HFFc6 (cell line): ENCODE measurements at regions not wholly inside any gene's neighbourhood (a gene's known extent, or its start where the extent isn't known, plus 50 kb on each side); places are given as distances from the start of the nearest gene placed in this dataset.

Experiments
- DNase-seq: peaks from one replicate; pipeline ENCODE4 v3.0.0-alpha.2; 2018
- H3K27ac Mint-ChIP-seq: 2 replicates; pipeline ENCODE4 v1.8.0; 2020; ENCODE audit warnings: mild to moderate bottlenecking, mixed read lengths
- H3K27me3 Mint-ChIP-seq: 2 replicates; pipeline ENCODE4 v1.8.0; 2021; ENCODE audit warnings: mild to moderate bottlenecking, moderate library complexity, mixed read lengths; ENCODE audit not compliant: insufficient read depth
- H3K36me3 Mint-ChIP-seq: 2 replicates; pipeline ENCODE4 v1.8.0; 2021; ENCODE audit warnings: low read depth, mixed read lengths
- H3K4me1 Mint-ChIP-seq: 2 replicates; pipeline ENCODE4 v1.8.0; 2020; ENCODE audit warnings: low read depth, mixed read lengths
- H3K4me3 Mint-ChIP-seq: 2 replicates; pipeline ENCODE4 v1.8.0; 2020; ENCODE audit warnings: mild to moderate bottlenecking, moderate library complexity, mixed read lengths
- H3K9me3 Mint-ChIP-seq: 2 replicates; pipeline ENCODE4 v1.8.0; 2020; ENCODE audit warnings: mild to moderate bottlenecking, mixed read lengths
- TF ChIP-seq, protein P1 (sequence below): fragments of 200-600 bp; sonication (generic); IDR thresholded peaks from 2 replicates; pipeline ENCODE4 v1.5.0; 2021; ENCODE audit warnings: antibody characterized with exemption, mild to moderate bottlenecking

DNA sequence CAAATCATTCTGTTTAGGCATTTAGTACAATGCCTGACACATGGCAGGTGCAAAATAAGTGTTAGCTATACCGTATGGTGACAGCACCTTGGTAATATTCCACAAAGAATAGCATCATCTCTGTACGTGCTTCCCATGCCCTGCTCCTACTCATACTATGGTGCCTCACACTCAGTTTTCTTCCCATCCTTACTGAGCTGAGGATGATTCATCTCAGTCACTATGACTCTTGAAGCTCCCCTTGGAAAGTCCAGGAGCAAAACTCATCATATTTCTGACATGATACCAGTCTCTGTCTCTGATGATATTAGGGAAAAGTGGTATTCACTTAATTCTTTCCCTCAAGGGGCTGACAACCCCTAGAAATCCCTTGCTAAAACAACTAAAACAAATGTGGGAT, 423.3 kb downstream of the EFNA5 start:
- peaks cover 41% of the 10 kb centered on the region for H3K9me3 Mint-ChIP-seq
- no peak for DNase-seq
- H3K27me3 Mint-ChIP-seq: no peaks in the 10 kb centered on the region
- H3K4me3 Mint-ChIP-seq: no peak overlapping the region
- no peak overlapping the region for H3K27ac Mint-ChIP-seq
- H3K36me3 Mint-ChIP-seq: no peaks in the 10 kb centered on the region; the same call in 1 of the 2 replicates
- no peaks in the 10 kb centered on the region for H3K4me1 Mint-ChIP-seq
- TF ChIP-seq, protein P1, sequence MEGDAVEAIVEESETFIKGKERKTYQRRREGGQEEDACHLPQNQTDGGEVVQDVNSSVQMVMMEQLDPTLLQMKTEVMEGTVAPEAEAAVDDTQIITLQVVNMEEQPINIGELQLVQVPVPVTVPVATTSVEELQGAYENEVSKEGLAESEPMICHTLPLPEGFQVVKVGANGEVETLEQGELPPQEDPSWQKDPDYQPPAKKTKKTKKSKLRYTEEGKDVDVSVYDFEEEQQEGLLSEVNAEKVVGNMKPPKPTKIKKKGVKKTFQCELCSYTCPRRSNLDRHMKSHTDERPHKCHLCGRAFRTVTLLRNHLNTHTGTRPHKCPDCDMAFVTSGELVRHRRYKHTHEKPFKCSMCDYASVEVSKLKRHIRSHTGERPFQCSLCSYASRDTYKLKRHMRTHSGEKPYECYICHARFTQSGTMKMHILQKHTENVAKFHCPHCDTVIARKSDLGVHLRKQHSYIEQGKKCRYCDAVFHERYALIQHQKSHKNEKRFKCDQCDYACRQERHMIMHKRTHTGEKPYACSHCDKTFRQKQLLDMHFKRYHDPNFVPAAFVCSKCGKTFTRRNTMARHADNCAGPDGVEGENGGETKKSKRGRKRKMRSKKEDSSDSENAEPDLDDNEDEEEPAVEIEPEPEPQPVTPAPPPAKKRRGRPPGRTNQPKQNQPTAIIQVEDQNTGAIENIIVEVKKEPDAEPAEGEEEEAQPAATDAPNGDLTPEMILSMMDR: no peak

DNA sequence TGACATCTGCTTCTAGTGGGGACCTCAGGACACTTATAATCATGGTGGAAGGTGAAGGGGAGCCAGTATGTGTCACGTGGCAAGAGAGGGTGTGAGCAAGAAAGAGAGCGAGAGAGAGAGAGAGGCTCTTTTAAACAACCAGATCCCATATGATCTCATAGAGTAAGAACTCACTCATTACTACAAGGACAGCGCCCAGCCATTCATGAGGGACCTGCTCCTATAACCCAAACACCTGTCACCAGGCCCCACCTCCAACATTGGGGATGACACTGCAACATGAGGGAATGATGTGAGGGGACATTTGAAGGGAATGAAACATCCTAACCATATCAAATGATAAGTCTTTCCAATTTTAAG, 427.5 kb downstream of the EFNA5 start:
- Mint-ChIP-seq H3K27ac (no peak overlapping the region), H3K4me1 (no peaks in the 10 kb centered on the region), H3K27me3 (peaks cover 2% of the 10 kb centered on the region; the same call in 1 of the 2 replicates), H3K36me3 (no peaks in the 10 kb centered on the region; the same call in 1 of the 2 replicates), H3K4me3 (no peak overlapping the region), H3K9me3 (peaks cover 33% of the 10 kb centered on the region)
- TF ChIP-seq, protein P1: no peak
- no peak for DNase-seq

- Mint-ChIP-seq H3K4me3 (no peak overlapping the region), H3K27me3 (peaks cover 4% of the 10 kb centered on the region), H3K27ac (no peak overlapping the region), H3K36me3 (no peaks in the 10 kb centered on the region; the same call in 1 of the 2 replicates), H3K4me1 (no peaks in the 10 kb centered on the region), H3K9me3 (peaks cover 35% of the 10 kb centered on the region)
- no peak for DNase-seq
- TF ChIP-seq, protein P1: no peak
Observed at GRCh38 chr5:107242411-107243219, 428.1 kb downstream of the EFNA5 start.

GRCh38 chr5:107241841-107242240, 428.9 kb downstream of the EFNA5 start:
- H3K36me3 Mint-ChIP-seq: no peaks in the 10 kb centered on the region; the same call in 1 of the 2 replicates
- no peak overlapping the region for H3K4me3 Mint-ChIP-seq
- H3K27me3 Mint-ChIP-seq: peaks cover 4% of the 10 kb centered on the region
- DNase-seq: no peak
- TF ChIP-seq, protein P1: no peak
- H3K9me3 Mint-ChIP-seq: peaks cover 39% of the 10 kb centered on the region
- no peak overlapping the region for H3K27ac Mint-ChIP-seq
- no peaks in the 10 kb centered on the region for H3K4me1 Mint-ChIP-seq

- DNase-seq: no peak
- Mint-ChIP-seq H3K4me3 (no peak overlapping the region), H3K9me3 (peaks cover 36% of the 10 kb centered on the region), H3K27ac (no peak overlapping the region), H3K27me3 (peaks cover 4% of the 10 kb centered on the region), H3K36me3 (no peaks in the 10 kb centered on the region), H3K4me1 (no peaks in the 10 kb centered on the region)
- TF ChIP-seq, protein P1: no peak
Observed at GRCh38 chr5:107235167-107235566, 435.6 kb downstream of the EFNA5 start.
